LNCaP clone FGC (cell line): ENCODE measurements at regions not wholly inside any gene's neighbourhood (a gene's known extent, or its start where the extent isn't known, plus 50 kb on each side); places are given as distances from the start of the nearest gene placed in this dataset.

Experiments used
- DNase-seq: peaks from one replicate; pipeline ENCODE4 v3.0.0-alpha.2; 2011; ENCODE audit warnings: low read depth
- H3K4me3 ChIP-seq: 2 replicates; pipeline ENCODE4 v1.5.1; 2011; ENCODE audit warnings: mild to moderate bottlenecking, low read depth, low read length, control low read depth
- CTCF ChIP-seq: IDR thresholded peaks from 2 replicates; pipeline ENCODE4 v1.5.1; 2012; ENCODE audit warnings: mild to moderate bottlenecking; ENCODE audit not compliant: control insufficient read depth, insufficient read depth; ENCODE audit errors: extremely low read depth

- no peak for DNase-seq
- TF ChIP-seq CTCF, result no peak
- no peak overlapping the region for H3K4me3 ChIP-seq
Observed at GRCh38 chr5:13246053-13246452, 698.4 kb downstream of the DNAH5 start.

- DNase-seq, result no peak
- TF ChIP-seq CTCF, result no peak
- H3K4me3 ChIP-seq, result no peak overlapping the region
Observed at GRCh38 chr5:13244151-13244550, 700.3 kb downstream of the DNAH5 start.

- H3K4me3 ChIP-seq, result no peak overlapping the region
- TF ChIP-seq CTCF, result no peak
- no peak for DNase-seq
Observed at GRCh38 chr5:13227513-13227912, 717.0 kb downstream of the DNAH5 start.

GRCh38 chr5:13218518-13218917, 726.0 kb downstream of the DNAH5 start:
- no peak for DNase-seq
- no peak overlapping the region for H3K4me3 ChIP-seq
- TF ChIP-seq CTCF, result peak; percentile 52

DNA sequence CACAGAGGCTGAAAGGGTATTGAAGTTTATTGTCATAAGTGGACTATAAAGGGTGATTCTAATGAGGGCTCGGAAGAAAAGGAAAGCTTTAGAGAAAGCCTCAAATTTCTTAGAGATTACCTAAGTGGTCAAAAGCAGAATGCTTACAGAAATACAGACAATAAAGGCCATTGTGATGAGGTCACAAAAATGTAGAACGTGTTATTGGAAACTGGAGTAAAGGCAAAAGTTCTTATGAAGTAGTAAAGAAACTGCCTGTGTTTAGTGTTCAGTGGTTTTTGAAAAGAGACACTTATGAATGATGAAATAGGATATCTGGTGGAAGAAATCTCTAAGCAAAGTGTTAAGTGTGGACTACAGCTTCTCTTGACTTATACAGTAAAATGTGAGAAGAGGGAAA, 726.9 kb downstream of the DNAH5 start:
- no peak overlapping the region for H3K4me3 ChIP-seq
- no peak for DNase-seq
- TF ChIP-seq CTCF, result no peak

DNA sequence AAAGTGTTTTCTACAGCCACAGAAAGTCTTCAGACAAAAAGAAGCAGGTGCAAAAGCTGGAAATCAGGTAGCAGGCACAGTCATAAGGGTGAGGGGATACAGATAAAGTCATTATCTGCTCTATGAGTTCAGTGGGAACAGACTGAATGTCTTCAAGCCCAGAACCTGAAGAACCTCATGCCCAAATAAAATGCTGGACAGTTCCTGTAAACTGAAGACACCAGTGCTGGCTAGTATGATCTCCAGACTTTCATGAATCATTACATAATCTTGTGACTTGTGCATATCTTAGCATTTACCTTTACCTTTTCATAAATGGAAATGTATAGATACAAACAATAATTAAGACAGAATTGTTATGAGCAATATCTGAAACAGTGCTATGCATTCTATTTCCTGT, 728.7 kb downstream of the DNAH5 start:
- no peak for TF ChIP-seq CTCF
- no peak for DNase-seq
- H3K4me3 ChIP-seq, result no peak overlapping the region

DNA sequence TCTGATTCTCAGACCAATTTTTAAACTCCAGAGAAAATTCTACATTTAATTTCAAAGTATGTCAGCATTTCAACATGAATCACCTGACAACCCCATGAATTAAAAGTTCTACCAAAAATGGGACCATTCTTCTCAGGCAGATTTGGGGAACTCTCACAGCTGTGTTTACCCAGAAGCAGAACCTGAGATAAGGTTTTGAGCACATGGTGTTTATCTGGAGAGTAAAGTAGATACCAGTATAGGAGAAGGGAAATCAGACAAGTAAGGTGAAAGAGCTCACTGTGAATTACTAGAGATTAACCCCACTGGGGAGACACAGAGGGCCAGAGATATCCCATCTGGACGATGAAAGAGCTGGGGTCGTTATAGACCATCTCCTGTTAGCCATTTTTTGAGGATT, 729.1 kb downstream of the DNAH5 start:
- DNase-seq, result no peak
- TF ChIP-seq CTCF, result no peak
- no peak overlapping the region for H3K4me3 ChIP-seq
